ENCODE measurements at regions not wholly inside any gene's neighbourhood (a gene's known extent, or its start where the extent isn't known, plus 50 kb on each side); places are given as distances from the start of the nearest gene placed in this dataset.

DNA sequence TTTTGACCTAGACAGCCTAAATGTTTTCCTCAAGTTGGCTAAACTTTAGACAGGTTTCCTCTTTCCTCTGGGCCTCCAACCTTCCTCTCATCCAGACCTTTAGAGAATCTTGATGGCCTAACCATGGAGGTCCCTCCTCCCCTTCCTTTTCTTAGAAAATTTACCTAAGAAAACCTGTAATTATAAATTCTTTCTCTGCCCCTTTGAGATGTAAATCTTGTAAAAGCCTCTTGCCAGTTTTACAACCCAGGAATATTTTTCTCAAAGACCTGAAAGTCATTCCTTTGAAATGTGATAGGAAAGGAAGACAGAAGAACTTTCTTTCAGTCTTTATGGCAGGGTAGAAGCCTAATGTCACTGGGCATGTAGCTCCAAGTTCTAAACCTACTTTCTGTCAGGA is 1752.6 kb upstream of the C9orf72 start:
- TF ChIP-seq, protein P1, sequence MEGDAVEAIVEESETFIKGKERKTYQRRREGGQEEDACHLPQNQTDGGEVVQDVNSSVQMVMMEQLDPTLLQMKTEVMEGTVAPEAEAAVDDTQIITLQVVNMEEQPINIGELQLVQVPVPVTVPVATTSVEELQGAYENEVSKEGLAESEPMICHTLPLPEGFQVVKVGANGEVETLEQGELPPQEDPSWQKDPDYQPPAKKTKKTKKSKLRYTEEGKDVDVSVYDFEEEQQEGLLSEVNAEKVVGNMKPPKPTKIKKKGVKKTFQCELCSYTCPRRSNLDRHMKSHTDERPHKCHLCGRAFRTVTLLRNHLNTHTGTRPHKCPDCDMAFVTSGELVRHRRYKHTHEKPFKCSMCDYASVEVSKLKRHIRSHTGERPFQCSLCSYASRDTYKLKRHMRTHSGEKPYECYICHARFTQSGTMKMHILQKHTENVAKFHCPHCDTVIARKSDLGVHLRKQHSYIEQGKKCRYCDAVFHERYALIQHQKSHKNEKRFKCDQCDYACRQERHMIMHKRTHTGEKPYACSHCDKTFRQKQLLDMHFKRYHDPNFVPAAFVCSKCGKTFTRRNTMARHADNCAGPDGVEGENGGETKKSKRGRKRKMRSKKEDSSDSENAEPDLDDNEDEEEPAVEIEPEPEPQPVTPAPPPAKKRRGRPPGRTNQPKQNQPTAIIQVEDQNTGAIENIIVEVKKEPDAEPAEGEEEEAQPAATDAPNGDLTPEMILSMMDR (IDR thresholded peaks at IDR 0.05): no peak
- no peak for TF ChIP-seq POLR2A (IDR thresholded peaks at IDR 0.05)

Measured in thyroid gland (tissue), 4 donors.